ENCODE measurements at regions not wholly inside any gene's neighbourhood (a gene's known extent, or its start where the extent isn't known, plus 50 kb on each side); places are given as distances from the start of the nearest gene placed in this dataset.
"Not testable (repeated sequence)": the region's sequence is repeated elsewhere in the genome, so short reads cannot be mapped to it uniquely, and the experiment has no call there.

GRCh38 chr7:50242111-50242510 is 62.4 kb upstream of the IKZF1 start:
- peak; percentile 19 for TF ChIP-seq CTCF (IDR thresholded peaks at IDR 0.05)
- not testable (repeated sequence) for TF ChIP-seq EZH2 (IDR thresholded peaks at IDR 0.05; ENCODE audit: borderline replicate concordance, insufficient read depth, low read depth, low read length, poor library complexity, severe bottlenecking)

Data from B cell (primary cell).